ENCODE measurements at regions not wholly inside any gene's neighbourhood (a gene's known extent, or its start where the extent isn't known, plus 50 kb on each side); places are given as distances from the start of the nearest gene placed in this dataset.

DNA sequence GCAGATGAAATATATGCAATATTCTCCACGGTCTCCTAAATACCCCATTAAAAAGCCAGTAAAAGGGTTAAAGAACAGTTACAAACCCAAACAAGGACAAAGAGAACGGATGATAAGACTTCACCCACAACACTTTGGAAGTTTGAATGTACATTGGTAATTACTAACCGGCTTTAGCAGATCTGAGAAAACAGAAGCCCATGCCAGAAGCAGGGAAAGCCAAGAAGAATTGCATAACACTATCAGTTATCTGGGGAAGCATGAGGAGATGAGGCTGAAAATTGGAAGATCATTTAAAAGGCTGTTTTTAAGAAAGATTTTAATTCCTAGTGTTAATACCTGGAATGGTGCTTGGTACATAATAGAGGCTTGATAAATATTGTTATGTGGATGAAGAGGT, 55.6 kb upstream of the MYBPC1 start:
- Histone ChIP-seq H3K9me3 (no peaks in the 10 kb centered on the region), H3K4me1 (peaks cover 13 to 19% of the 10 kb centered on the region in 2 donors), H3K27ac (peak overlapping the region; percentile 2 to 55 (median 11)), H3K27me3 (no peaks in the 10 kb centered on the region), H3K4me3 (no peak overlapping the region), H3K36me3 (no peaks in the 10 kb centered on the region)
- TF ChIP-seq POLR2A (IDR thresholded peaks at IDR 0.05) (no peak), CTCF (IDR thresholded peaks at IDR 0.05 in 4 of 5, conservative IDR thresholded peaks at IDR 0.05 in 1 of 5) (no peak)
- ATAC-seq = peak in 1 of 2 donors; percentile 61
- in situ Hi-C loops (cut with MboI; ENCODE audit: low sequenced_read_pairs in 4 of 4) (no loop called here), intact Hi-C loops (cut with DNase I; ENCODE audit: low total_unique reads) (no loop called here)
- no peak for DNase-seq

Data from gastrocnemius medialis (tissue), 4 donors.